CD4-positive, alpha-beta T cell treated with Interleukin-6 at 100 ng/mL for 8 hours (primary cell): ENCODE measurements at regions not wholly inside any gene's neighbourhood (a gene's known extent, or its start where the extent isn't known, plus 50 kb on each side); places are given as distances from the start of the nearest gene placed in this dataset.

Experiments used
- DNase-seq: peaks from one replicate; pipeline ENCODE4 v3.0.0-alpha.2; 2020; ENCODE audit warnings: mixed read lengths, low spot score

DNA sequence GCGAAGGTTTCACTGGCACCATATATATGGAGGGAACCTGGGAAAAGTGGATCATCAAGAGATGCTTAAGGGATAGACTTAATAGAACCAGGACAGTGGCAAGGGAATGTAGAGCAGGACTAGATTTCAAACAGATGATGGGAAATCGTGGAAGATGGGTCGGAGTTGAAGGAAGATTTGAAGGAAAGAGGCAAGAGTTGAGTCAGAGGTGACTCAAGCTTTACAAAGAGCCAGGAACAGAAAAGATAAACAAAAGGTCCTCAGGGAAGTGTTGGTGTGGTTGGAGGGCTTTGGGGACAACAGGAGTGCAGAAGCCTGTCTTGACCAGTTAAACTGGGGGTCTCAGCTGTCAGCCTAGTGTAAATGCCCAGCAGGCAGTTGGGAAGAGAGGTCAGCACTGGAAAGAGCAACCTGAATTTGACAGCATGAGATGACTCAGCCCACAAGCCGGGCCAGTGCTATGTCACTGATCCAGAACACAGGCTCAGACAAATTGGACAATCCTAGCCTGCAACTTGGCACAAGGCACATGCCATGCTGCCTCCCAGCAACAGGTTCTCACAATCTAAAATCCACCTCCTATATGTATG is 230.5 kb downstream of the IDS start:
- DNase-seq, result no peak

DNA sequence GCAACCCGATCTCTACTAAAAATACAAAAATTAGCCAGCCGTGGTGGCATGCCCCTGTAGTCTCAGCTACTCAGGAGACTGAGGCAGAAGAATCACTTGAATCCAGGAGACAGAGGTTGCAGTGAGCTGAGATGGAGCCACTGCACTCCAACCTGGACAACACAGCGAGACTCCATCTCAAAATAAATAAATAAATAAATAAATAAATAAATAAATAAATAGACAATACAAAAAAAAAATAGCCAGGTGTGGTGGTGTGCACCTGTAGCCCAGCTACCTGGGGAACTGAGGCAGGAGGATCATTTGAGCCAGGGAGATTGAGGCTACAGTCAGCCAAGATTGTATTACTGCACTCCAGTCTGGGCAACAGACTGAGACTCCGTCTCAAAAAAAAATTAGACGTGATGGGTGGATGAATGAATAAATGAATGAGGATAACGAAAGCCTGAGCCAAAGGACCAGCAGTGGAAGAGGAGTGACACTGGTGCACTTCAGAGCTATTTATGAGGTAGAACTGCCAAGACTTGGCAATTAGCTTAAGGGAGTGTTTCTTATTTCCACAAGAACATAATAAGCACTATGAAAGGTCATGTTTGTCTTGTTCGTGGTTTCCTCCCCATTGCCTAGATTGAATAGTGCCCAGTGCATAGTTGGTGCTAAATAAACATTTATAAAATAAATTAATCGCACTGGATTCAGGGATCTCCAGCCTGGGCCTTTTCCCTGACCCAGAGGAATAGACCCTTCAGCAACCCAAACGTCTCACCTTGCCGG is 232.2 kb downstream of the IDS start:
- DNase-seq, result no peak

DNA sequence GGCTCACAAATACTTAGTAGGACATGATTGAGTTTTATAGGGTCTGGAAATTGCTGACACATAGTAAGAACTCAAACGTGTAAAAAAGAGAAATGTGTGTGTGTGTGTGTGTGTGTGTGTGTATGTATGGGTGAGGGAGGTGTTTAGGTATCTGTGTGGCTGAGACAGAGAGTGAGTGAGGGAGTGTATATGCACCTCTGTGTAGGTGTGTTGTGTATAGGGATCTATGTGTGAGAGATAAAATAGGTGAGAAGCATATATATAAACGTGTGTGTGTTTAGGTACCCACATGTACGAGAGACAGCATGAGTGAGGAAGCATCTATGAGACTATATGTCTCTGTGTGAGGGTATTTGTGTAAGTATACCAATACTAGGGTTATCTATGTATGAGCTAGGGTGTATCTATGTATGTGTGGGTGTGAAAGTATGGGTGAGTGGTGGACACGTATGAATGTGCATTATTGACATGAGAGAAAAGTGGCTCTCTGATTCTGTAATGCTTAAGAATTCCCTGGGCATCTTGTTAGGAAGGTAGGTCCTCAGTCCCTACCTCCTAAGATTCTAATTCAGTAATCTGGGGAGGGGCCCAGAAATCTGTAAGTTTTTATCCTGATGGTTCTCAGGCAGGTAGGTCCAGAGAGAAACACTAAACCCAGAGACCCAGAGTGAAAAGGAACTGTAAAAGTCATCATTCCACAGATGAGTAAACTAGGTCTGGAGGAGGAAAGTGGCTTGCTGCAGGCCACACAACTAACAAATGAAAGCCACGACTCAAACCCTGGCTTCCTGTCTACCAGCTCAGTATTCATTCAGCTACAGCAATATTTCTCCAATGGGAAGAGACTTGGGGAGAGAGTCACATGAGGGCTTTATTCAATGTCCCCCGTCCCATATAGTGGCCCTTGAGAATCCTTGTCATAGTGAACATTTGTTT is 237.0 kb downstream of the IDS start:
- no peak for DNase-seq

DNA sequence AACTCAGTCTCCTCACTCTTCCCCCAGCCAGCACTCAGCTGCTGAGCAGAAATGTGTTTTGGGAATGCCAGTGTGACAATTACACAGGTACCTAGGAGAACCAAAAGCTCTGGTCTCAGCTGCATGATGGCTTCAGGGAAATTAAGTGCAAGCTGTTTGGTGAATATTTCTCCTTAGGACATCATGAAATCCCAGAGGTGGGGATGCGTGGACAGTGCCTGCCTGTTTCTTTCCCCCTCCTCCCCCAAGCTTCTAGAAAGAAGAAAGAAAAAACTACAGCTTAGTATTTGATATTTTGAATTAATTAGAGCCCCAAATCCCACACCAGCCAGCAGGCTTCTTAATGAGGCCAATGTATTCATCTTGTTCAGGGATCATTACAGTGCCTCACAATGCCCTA is 243.0 kb downstream of the IDS start:
- DNase-seq, result no peak

DNA sequence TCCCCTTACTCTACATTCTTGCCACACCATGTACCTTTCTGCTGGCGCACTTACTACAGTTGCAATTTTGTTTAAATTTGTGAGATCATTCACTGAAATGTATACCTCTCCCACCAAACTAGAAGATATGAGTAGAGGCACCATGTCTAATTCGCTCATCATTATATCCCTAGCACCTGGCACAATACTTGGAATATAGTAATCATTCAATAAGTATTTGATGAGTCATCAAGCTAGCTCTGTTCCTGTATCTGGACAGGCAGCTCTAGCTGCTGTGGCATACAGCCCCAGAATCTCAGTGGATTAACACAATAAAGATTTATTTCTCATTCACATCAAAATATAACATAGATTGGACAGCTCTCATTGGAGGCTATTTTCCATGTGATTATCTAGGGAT is 245.9 kb downstream of the IDS start:
- DNase-seq, result no peak

DNA sequence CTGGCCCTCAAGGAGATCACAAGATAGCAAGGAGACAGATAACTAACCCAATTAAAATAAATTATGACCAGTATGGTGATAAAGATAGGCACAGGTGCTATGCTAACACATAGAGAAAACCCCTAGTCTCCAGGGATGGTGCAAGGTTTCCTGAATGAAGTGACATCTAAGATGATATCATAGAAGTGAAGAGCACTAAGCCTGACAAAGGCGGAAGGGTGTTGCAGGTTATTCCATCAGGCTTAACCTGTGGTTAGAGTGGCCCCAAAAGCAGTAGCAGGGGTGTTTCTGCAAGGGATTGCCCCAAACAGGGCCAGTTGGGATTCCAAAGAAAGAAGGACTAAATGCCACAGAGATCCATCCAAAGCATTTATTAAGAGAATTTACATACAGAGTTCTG is 249.2 kb downstream of the IDS start:
- DNase-seq, result no peak

DNA sequence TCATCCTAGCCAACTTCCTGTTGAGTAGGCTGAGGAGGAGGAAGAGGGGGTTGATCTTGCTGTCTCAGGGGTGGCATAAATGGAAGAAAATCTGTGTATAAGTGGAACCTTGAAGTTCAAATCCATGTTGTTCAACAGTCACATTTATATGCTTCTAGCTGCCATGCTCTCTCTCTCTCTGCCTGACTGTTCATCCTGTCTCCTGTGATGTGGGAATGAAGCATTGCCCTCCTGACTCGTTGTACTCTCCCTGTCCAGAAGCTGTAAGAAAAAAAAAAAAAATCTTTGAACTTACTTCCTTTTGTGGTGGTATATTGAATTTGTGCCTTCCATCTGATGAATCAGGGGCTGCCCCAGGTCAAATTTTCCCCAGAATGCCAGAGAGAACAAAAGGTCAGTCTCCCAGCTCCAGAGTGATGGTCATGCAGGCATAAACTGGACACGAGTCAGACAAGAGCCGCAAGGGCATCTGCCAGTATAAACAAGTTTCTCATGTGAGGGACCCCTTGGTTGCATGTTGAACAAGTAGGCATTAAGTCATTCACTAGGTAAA is 257.0 kb downstream of the IDS start:
- no peak for DNase-seq

DNA sequence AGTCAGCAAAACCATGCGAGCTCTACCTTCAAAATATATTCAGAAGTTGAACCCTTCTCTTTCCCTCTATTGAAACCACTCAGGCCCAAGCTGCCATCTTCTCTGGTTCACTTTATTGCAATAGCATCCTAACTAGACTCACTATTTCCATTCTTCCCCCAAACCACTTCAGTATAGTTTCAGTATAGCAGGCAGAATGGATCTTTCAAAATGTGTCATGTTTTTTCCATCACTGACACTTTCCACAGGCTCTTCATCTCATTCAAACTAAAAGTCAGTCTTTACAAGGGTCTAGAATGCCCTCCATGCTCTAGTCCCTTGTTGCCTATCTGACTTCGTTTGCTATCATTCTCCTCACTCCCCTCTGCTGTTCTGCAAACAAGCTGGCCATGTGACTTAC is 274.4 kb downstream of the IDS start:
- DNase-seq, result no peak

DNA sequence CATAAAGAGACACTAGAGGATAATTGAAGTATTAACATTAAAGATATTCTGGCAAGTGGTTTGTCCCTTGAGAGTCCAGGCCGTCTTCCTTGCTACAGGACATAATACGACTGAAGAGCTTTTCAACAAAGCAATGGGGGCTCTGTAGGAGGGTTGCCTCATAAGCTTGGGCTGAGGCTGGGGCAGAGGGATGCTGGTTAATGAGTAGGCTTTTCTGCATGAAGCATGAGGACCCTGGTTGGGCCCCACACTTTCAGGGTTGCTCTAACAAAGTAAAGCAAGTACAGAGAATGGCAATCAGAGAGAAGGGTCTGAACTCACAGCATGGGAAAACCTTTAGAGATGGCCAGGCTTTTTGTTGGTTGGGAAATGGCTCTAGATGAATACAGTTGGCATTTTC is 281.3 kb downstream of the IDS start:
- DNase-seq, result no peak

DNA sequence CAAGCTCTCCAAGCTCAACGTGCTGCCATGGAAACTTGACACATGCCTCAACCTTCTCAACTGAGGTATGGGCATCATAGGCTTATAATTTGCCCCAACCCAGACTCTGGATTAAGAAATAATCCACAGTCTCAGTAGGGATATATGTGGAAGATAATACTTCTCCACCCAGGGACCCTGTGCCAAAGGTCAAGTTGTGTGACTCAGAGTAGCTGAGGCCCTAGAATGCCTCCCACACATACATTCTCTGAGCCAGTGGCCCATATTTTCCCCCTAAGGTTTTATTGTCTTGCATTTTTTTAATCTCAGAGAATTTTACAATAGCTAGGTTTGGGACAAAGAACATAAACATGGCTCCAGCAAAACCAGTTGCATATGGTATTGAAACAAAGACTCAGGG is 283.1 kb downstream of the IDS start:
- no peak for DNase-seq

DNA sequence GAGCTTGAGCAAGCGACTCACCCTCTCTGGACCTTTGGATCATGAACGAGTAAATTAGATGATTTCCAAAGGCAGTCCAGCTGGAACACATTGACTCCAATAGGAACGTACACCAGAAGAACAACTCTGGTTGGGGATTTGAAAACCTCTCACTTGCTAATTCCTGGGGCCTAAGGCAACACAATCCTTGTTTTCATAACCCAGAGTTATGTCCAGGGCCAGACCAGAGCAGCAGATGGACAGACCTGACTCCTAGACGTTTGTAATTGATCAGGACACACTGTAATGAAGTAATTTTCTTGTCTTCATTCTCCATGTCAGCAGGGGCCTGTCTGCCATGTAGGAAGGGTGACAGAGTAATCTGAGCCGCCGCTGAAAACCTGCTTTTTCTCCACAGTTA is 283.9 kb downstream of the IDS start:
- no peak for DNase-seq

DNA sequence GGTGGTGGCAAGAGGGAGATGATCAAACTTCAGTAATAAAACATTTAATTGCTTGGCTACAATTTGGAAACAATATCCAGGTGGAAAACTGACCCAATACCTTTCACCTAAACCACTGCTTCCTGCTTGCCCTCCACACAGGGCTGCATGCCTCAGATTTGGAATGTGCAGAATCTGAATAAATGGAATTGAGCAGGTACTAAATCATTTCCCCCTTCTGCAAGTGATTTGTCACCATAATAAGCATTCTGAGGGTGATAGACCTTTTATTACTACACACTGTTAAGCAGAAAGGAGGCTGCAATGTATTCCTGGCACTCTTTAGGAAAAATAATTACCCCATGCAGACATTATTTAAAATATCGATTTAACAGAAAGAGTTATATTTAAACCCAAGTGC is 291.8 kb downstream of the IDS start:
- DNase-seq, result no peak

DNA sequence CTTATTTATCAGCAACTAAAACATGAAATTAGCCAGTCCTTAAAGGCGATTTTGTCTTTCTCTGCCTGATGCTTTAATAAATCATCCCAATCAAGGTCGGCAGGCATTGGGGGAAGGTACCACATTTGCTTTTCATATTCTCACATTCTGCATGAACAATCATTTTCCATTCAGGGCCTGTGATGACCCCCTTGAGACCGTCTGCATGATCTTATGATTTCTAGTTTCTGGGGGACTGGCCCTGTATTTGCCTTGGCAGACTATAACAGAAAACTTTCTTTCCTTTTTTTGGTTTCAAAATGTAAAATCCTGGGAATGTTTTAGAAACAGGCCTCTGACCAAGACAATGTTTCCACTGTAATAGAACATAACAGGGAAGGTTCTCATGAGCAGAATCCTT is 296.8 kb downstream of the IDS start:
- no peak for DNase-seq

DNA sequence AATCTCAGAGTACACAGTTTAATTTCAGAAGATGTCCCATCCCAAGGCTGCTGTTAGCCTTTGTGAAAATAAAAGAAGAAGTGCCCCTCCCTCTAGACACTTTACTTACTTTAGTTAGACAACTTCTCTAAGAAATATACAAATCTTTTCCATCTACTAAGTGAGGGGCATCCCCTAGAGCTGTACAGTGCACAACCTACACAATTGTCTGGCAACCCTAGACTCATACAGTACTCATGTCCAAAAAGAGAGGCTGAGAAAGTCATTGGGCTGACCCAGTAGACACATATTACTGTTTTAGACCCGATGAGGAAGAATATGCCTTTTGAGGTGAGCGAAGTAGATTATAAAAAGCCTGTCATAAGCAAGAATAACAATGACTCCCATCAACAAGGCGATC is 297.6 kb downstream of the IDS start:
- DNase-seq, result no peak

DNA sequence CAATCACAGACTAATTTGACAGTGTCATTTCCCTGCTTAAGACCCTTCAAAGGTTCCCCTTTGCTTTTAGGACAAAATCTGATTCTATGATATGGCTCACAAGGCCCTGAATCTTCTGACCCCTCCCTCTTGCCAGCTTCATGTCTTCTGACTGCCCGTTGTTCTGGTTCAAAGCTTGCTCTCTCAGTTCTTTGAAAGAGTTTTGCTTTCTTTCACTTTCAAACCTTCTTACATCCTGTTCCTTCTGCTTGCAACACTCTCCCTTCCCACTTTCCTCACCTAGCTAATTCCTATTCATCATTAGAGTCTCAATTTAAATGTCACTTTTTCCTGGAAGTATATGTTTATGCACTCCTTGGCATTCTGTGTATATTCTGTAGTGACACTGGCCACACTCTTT is 299.2 kb downstream of the IDS start:
- DNase-seq, result no peak

DNA sequence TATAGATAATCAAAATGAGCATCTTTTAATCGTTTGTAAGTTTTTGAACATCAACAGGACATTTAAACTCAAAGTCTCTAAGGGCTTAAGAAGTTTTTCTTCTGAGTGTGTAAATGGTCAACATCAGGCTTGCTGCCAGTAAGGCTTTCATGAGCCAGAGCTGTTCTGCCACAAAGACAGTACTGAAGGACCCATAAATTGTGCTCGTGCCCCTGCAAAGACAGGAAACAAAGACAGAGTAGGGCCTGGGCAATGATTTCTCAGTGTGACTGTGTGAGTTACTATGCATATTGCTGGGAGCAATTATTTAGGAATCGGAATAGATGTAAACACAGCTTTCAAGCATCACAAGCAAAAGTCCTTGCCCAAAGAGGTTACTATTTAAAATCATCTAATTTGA is 300.0 kb downstream of the IDS start:
- DNase-seq, result no peak

DNA sequence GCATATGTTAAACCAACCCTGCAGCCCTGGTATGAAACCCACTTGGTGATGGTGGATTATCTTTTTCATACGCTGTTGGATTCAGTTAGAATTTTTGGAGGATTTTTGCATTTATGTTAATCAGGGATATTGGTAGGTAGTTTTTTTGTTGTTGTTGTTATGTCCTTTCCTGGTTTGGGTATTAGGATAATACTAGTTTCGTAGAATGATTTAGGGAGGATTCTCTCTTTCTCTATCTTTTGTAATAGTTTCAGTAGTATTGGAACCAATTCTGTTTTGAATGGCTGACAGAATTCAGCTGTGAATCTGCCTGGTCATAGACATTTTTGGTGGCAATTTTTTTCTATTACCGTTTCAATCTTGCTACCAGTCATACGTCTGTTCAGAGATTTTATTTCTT is 305.4 kb downstream of the IDS start:
- DNase-seq, result no peak

DNA sequence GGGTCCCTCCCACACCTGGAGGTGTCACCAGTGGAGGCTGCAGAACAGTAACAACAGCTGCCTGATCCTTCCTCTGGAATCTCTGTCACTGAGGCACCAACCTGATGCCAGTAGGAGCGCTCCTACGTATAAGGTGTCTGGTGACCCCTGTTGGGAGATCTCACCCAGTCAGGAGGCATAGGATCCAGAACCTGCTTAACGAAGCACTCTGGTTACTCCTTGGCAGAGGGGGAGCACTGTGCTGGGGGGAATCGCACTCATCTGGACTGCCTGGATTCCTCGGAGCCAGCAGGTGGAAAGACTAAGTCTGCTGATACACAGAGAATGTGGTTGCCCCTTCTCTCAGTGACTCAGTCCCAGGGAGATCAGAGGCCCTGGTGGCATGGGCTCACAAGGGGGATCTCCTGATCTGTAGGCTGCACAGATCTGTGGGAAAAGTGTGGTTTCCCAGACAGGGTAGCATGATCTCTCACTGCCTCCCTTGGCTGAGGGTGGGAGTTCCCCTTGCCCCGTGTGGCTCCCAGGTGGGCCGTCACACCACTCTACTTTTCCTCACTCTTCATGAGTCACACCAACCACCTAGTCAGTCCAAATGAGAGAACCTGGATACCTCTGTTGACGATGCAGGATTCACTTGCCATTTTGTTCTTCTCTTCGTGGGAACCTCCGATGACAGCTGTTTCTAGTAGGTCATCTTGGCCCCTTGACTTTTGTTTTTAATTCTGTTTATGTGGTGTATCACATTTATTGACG is 305.9 kb downstream of the IDS start:
- DNase-seq, result no peak

DNA sequence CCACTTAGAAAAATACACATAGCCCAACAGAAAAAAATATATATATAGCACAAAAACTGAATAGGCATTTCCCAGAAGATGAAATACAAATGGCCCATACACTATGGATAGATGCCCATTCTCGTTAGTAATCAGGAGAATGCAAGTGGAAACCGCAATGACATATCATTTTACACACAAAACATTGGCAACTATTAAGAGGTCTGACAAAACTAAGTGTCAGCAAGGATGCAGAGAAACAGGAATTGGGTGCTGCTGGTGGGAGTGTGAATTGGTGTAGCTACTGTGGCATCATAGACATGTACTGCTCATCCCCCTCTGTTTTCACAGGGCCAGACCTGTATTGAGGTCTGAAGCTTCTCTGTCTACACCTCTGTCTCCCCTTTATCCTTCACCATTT is 320.0 kb downstream of the IDS start:
- DNase-seq, result no peak

DNA sequence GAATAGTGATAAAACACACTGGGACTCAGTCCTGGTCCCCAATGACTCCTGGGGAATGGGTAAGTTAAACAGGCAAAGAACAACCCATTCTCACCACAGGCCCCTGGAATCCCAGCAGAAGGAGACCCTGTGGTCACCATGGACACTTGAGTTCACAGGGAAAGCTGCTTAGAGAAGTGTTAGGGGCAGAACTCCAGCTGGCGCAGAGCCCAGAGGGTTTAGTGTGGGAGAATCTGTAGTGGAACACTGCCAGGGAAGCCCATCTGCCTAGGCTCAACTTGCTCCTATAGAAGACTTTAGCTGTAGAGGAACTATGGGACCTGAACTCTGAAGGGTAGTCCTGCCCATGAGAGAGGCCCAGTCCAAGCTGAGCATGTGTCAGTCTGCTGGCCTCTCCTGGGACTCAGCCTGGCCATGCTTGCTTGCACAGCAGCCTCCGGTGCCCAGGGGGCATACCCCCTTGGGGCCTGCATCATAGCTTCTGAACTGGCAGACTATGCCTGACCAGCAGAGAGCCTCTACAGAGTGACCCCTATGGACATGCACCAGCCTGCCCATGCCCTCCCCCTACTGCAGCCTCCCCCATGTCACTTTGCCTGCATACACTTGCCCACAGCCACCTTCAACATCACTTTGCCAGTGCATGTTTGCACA is 343.5 kb downstream of the IDS start:
- DNase-seq, result no peak

DNA sequence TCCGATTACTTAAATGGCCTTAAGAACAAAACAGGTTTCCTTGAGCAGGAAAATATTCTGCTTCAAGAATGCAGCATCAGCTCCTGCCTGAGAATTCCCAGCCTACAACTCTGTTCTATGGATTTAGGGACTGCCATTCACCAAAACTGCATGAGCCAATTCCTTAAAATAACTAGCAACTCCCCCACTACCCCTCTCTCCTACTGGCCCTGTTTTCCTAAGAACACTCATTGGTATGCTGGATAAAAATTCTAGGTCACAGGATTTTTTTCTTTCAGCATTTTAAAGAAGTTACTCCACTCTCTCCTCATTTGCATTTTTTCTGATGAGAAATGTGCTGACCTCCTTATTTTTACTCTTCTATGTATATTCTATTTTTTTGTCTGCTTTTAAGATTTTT is 347.1 kb downstream of the IDS start:
- DNase-seq, result no peak

DNA sequence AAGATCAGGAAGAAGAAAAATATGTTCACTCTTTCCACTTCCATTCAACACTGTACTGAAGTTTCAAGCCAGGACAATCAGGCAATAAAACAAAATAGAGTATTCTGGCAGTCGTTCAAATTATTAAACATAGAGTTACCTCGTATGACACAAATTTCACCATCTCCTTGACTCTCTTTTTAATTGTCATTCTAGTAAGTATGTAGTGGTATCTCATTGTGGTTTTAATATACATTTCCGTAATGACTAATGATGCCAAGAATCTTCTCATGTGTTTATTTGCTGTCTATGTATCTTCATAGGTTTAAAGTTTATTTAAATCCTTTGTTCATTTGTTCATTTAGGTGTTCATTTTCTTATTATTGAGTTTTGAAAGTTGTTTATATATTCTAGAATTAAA is 352.2 kb downstream of the IDS start:
- DNase-seq, result no peak
